ENCODE measurements at regions not wholly inside any gene's neighbourhood (a gene's known extent, or its start where the extent isn't known, plus 50 kb on each side); places are given as distances from the start of the nearest gene placed in this dataset.
"Not testable (repeated sequence)": the region's sequence is repeated elsewhere in the genome, so short reads cannot be mapped to it uniquely, and the experiment has no call there.

- CTCF ChIA-PET = interaction anchor here (1.0 to 1.5 kb wide), 4 partner anchors 309 to 995 kb away, joined by 3 to 5 read pairs (median 4); no protein-coding TSS in a partner anchor
- POLR2A ChIA-PET = no interaction called here
- TF ChIP-seq, protein P1, sequence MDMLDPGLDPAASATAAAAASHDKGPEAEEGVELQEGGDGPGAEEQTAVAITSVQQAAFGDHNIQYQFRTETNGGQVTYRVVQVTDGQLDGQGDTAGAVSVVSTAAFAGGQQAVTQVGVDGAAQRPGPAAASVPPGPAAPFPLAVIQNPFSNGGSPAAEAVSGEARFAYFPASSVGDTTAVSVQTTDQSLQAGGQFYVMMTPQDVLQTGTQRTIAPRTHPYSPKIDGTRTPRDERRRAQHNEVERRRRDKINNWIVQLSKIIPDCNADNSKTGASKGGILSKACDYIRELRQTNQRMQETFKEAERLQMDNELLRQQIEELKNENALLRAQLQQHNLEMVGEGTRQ (IDR thresholded peaks at IDR 0.05) = no peak
- no peak for TF ChIP-seq FOSB (CRISPR knock-in tag; IDR thresholded peaks at IDR 0.05)
- TF ChIP-seq RFX5 (IDR thresholded peaks at IDR 0.05) = no peak
- no peak for TF ChIP-seq GATA3 (IDR thresholded peaks at IDR 0.05; ENCODE audit: borderline replicate concordance)
- no peak for TF ChIP-seq ZFP36 (IDR thresholded peaks at IDR 0.05; ENCODE audit: borderline replicate concordance, partially characterized antibody)
- no peak for TF ChIP-seq MYC (IDR thresholded peaks at IDR 0.05; ENCODE audit: borderline replicate concordance, low read length)
- no peak for TF ChIP-seq MAFK (IDR thresholded peaks at IDR 0.05; ENCODE audit: partially characterized antibody)
- TF ChIP-seq RNF2 (IDR thresholded peaks at IDR 0.05; ENCODE audit: borderline replicate concordance, low read depth) = no peak
- no peak for TF ChIP-seq JUN (IDR thresholded peaks at IDR 0.05)
- TF ChIP-seq POLR2AphosphoS2 (conservative IDR thresholded peaks at IDR 0.05; ENCODE audit: low read length) = no peak
- TF ChIP-seq PHF8 (IDR thresholded peaks at IDR 0.05; ENCODE audit: borderline replicate concordance, low read depth) = no peak
- TF ChIP-seq HOXA7 (CRISPR knock-in tag; IDR thresholded peaks at IDR 0.05) = no peak
- TF ChIP-seq, protein P2, sequence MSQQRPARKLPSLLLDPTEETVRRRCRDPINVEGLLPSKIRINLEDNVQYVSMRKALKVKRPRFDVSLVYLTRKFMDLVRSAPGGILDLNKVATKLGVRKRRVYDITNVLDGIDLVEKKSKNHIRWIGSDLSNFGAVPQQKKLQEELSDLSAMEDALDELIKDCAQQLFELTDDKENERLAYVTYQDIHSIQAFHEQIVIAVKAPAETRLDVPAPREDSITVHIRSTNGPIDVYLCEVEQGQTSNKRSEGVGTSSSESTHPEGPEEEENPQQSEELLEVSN (IDR thresholded peaks at IDR 0.05; ENCODE audit: borderline replicate concordance, low read depth) = no peak
- no peak for TF ChIP-seq SREBF2 (IDR thresholded peaks at IDR 0.05)
- no peak for TF ChIP-seq EHMT2 (IDR thresholded peaks at IDR 0.05; ENCODE audit: low read depth)
- H3K4me2 ChIP-seq = no peak overlapping the region
- H3K9me3 ChIP-seq = peaks cover 10% of the 10 kb centered on the region; the same call in 2 of the 3 replicates
- no peak overlapping the region for H3K27ac ChIP-seq
- no peak for FAIRE-seq
- no peak for ATAC-seq
- no peak overlapping the region for H3K4me3 ChIP-seq
- no peak for DNase-seq (ENCODE audit: low read depth in 1 of 2, low spot score in 1 of 2)
- H3K4me1 ChIP-seq = no peaks in the 10 kb centered on the region
Measured at GRCh38 chr12:46985816-46986215, 93.6 kb upstream of the PCED1B start.

DNA sequence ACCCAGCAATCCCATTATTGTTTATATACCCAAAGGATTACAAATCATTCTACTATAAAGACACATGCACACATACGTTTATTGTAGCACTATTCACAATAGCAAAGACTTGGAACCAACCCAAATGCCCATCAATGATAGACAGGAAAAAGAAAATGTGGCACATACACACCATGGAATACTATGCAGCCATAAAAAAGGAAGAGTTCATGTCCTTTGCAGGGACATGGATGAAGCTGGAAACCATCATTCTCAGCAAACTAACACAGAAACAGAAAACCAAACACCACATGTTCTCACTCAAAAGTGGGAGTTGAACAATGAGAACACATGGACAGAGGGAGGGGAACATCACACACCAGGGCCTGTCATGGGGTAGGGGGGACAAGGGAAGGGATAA is 91.3 kb upstream of the PCED1B start:
- H3K4me2 ChIP-seq; ATAC-seq; H3K4me3 ChIP-seq; H3K4me1 ChIP-seq; CTCF ChIA-PET; H3K27ac ChIP-seq; DNase-seq (ENCODE audit: low read depth in 1 of 2, low spot score in 1 of 2); POLR2A ChIA-PET; FAIRE-seq: not testable (repeated sequence)
- 13% methylated on average over 1 of the region's 1 CpG for WGBS (ENCODE audit: missing lambda C conversion rate)
- peaks cover 17% of the 10 kb centered on the region; the same call in 2 of the 3 replicates for H3K9me3 ChIP-seq

DNA sequence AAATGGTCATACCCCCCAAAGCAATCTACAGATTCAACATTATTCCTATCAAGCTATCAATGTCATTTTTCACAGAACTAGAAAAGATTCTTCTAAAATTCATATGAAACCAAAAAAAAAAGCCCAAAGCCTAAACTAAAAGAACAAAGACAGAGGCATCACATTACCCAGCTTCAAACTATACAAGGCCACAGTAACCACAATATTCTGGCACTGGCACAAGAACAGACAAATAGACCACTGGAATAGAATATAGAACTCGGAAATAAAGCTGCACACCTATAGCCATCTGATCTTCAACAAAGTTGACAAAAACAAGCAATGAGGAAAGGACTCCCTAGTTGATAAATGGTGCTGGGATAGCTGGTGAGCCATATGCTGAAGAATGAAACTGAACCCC is 89.2 kb upstream of the PCED1B start:
- no peak for FAIRE-seq
- Histone ChIP-seq H3K27ac (no peak overlapping the region), H3K4me3 (no peak overlapping the region), H3K4me1 (no peaks in the 10 kb centered on the region), H3K4me2 (no peak overlapping the region), H3K9me3 (peaks cover 17% of the 10 kb centered on the region; the same call in 2 of the 3 replicates)
- 3% methylated on average over 1 of the region's 1 CpG for WGBS (ENCODE audit: missing lambda C conversion rate)
- ChIA-PET CTCF (no interaction called here), POLR2A (no interaction called here)
- TF ChIP-seq, protein P3, sequence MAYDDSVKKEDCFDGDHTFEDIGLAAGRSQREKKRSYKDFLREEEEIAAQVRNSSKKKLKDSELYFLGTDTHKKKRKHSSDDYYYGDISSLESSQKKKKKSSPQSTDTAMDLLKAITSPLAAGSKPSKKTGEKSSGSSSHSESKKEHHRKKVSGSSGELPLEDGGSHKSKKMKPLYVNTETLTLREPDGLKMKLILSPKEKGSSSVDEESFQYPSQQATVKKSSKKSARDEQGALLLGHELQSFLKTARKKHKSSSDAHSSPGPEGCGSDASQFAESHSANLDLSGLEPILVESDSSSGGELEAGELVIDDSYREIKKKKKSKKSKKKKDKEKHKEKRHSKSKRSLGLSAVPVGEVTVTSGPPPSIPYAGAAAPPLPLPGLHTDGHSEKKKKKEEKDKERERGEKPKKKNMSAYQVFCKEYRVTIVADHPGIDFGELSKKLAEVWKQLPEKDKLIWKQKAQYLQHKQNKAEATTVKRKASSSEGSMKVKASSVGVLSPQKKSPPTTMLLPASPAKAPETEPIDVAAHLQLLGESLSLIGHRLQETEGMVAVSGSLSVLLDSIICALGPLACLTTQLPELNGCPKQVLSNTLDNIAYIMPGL (CRISPR knock-in tag; IDR thresholded peaks at IDR 0.05; ENCODE audit: borderline replicate concordance) = no peak
- TF ChIP-seq FOSB (CRISPR knock-in tag; IDR thresholded peaks at IDR 0.05) (no peak), HDAC2 (IDR thresholded peaks at IDR 0.05) (no peak), MAZ (IDR thresholded peaks at IDR 0.05; ENCODE audit: borderline replicate concordance, low read depth, low read length) (no peak), JUN (IDR thresholded peaks at IDR 0.05) (no peak), JUNB (IDR thresholded peaks at IDR 0.05) (no peak), RNF2 (IDR thresholded peaks at IDR 0.05; ENCODE audit: borderline replicate concordance, low read depth) (no peak), POLR2AphosphoS2 (conservative IDR thresholded peaks at IDR 0.05; ENCODE audit: low read length) (no peak), HOXB13 (CRISPR knock-in tag; IDR thresholded peaks at IDR 0.05; ENCODE audit: low read depth) (no peak), ZSCAN20 (CRISPR knock-in tag; IDR thresholded peaks at IDR 0.05) (no peak), CBX2 (IDR thresholded peaks at IDR 0.05; ENCODE audit: borderline replicate concordance, low read depth) (no peak), CBX8 (IDR thresholded peaks at IDR 0.05) (no peak), NR3C1 (IDR thresholded peaks at IDR 0.05) (no peak), RAD21 (conservative IDR thresholded peaks at IDR 0.05 in 1 of 2, IDR thresholded peaks at IDR 0.05 in 1 of 2) (no peak), POLR2A (IDR thresholded peaks at IDR 0.05; ENCODE audit: low read length) (no peak), EHMT2 (IDR thresholded peaks at IDR 0.05; ENCODE audit: low read depth) (no peak)
- TF ChIP-seq, protein P4, sequence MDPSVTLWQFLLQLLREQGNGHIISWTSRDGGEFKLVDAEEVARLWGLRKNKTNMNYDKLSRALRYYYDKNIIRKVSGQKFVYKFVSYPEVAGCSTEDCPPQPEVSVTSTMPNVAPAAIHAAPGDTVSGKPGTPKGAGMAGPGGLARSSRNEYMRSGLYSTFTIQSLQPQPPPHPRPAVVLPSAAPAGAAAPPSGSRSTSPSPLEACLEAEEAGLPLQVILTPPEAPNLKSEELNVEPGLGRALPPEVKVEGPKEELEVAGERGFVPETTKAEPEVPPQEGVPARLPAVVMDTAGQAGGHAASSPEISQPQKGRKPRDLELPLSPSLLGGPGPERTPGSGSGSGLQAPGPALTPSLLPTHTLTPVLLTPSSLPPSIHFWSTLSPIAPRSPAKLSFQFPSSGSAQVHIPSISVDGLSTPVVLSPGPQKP (IDR thresholded peaks at IDR 0.05; ENCODE audit: low read depth, low read length) = no peak
- TF ChIP-seq, protein P1 (IDR thresholded peaks at IDR 0.05) = no peak
- TF ChIP-seq, protein P5, sequence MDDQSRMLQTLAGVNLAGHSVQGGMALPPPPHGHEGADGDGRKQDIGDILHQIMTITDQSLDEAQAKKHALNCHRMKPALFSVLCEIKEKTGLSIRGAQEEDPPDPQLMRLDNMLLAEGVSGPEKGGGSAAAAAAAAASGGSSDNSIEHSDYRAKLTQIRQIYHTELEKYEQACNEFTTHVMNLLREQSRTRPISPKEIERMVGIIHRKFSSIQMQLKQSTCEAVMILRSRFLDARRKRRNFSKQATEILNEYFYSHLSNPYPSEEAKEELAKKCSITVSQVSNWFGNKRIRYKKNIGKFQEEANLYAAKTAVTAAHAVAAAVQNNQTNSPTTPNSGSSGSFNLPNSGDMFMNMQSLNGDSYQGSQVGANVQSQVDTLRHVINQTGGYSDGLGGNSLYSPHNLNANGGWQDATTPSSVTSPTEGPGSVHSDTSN (IDR thresholded peaks at IDR 0.05) = no peak
- no peak for ATAC-seq
- DNase-seq (ENCODE audit: low read depth in 1 of 2, low spot score in 1 of 2) = no peak
